ENCODE measurements at regions not wholly inside any gene's neighbourhood (a gene's known extent, or its start where the extent isn't known, plus 50 kb on each side); places are given as distances from the start of the nearest gene placed in this dataset.

DNA sequence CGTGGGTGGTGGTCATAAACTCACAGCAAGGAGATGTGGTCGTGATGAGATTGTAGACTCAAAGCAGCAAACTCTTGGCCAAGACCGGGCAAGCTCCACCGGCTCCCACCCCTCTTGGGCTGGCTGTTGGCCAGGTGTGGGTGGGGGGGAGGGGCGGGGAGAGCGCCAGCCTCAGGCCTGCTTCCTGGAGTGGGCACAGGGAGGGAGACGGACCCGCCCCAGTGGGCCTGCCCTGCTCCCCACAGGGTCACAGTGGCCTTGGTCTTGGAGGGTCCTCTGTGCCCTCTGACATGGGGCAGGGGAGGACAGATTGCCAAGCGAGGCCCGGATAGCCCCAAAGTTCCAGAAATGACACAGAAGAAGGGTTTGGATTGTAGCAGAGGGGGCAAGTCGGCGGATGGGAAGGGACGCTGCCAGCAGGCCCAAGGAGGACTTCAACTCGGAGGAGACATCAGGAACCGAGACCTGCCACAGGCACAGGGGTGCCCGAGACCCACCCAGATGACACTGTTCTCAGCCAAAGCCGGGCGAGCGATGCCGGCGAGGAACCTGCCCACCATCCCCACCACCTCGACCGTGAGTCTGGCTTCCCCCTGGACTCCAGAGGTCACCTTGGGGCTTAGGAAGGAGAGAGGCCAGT lies 85.4 kb upstream of the ACTRT2 start:
- DNase-seq = no peak

DNA sequence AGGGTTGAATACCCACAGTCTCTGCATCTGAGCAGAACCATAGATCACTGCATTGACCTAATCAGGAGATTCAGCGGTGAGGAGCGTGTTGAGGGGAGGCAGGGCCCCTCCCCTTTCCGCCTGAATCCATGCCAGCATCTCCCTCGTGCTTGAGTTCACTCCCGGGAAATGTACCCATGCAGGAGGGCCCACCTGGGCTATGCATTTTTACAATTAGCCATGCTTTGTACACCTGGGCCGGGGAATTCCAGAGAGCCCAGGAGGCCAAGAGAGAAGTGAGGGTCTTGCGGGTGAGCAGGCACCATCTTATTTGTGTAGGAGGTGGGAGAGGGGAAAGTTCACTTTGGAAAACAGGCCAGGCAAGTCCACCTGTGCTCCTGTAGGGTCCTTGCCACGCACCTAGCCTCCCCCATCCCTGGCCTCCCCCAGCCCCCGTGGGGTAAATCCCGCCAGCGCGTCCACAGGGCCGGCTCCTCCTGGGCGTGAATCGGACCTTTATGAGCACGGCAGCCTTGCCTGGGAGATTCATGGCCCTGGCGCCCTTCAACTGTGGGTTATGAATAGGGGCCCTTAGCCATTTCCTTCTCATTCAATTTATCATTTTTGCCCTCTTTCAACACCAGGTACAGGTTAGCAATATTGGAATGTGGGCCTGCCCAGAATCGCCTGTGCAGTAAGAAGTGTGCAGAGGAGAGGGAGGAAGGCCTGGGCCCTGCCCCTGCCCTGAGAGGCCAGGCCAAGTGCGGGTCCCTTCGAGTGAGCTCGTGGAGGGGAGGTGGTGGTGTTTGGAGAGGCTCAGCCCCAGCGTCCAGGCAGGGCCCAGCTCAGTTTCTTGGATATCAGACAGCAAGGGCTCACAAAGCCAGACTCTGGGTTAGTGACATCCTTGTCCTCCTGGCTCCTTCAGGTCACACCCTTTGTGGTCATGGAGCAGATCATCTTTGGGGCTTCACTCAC lies 84.4 kb upstream of the ACTRT2 start:
- DNase-seq = no peak

DNA sequence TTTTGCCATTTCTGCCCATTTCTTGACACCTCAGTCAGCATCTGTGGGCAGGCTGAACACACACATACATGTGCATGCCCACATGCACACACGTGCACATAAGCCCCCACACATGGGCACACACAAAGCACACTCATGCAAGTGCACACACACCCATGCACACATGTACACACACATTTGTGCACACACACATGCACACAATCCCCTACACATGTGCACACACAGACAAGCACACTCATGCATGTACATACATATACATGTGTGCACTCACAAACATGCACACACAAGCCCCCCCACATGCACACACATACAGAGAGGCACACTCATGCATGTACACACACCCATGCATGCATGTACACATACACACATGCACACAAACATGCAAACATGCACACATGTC lies 83.5 kb upstream of the ACTRT2 start:
- no peak for DNase-seq

DNA sequence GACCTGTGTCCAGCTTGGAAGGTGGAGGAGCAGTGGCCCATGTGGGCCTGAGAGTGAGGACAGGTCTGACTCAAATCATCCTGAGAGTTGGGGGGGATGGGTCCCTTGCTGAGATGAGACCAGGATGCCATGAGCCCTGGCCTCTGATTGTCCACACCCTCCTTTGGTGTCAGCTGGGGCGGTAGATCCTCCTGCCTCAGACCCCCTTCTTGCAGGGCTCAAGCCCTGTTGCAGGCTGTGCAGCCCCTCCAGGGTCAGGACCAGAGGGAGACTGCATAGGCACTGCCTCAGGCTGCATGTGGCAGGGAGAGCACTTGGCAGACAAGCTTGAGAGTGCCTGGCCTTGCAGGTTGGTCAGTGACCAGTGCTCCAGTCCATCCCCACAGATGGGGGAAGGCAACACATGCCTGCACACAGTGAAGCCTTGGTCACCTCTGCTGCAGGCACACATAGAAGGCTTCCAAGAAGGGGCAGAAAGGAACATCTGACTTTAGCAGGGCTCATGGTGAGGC lies 82.2 kb upstream of the ACTRT2 start:
- no peak for DNase-seq

DNA sequence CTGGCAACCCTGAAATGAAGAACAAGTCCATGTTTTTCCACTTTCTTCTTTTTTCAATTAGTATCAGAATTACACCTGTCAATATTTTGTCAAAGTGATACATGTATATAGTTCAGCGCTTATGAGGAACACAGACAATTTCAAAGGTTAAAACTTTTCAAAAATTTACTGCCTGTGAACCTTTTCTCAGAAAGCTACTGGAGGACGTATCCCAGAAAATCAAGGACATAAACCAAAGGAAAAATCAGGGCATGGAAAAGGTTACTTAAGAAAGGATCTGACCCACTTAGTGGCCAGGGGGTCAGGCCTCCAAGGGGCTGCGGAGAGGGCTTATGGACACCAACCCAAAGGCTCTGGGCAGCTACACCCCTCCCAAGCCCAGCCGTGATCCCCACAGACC lies 81.1 kb upstream of the ACTRT2 start:
- DNase-seq = no peak

DNA sequence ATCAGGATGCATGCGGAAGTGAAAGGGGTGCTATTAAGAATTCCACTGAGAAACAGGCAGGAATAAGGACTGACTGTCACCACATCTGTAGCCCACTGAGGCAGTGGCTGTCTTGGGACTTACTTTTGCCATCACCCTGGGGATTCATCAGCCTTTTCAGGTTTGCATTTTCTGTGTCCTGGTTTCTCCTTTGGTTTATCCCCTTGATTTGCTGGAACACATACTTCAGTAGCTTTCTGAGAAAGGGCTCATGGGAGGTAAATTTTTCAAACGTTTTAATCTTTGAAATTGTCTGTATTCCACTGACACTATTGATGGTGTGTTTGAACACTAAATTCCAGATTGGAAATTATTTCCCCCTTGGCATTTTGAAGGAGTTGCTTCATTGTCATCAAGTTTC lies 80.2 kb upstream of the ACTRT2 start:
- DNase-seq = no peak

DNA sequence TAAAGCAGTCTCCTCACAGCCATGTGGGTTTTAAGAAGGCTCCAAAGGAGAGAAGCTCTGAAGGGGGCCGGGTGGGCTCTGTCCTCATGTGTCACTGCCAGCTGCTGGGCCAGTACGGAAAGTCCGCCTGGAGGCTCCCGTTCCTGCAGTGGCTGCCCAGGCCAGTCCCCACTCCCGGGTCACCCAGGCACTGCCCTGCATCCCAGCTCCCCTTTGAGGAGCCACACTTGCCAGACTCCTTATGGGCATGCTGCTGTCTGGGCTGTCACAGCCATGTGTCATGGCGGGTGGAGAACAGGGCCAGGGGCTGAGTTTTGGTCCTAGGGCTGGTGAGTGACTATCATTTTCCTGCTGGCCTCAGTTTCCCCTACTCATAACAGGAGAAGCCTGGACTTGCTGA lies 79.4 kb upstream of the ACTRT2 start:
- DNase-seq = no peak

DNA sequence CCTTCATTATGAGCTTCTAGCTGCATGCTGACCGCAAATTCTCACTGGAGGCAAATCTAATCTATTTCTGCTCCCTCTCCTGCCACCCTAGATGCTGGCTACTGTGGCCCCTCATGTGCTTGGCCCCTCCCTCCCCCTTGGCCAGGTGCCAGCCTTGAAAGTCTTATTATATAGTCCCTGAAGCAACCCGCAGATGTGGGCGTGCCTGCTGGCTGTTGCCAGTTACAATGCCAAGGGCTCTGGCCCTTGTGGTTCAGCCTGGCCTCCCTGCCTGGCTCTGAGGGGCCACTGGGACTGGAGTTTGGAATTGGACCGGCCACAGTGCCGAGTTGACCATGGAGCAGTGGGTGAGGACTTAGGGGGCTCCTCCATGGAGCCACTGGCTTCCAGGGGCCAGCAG lies 78.9 kb upstream of the ACTRT2 start:
- DNase-seq = no peak

DNA sequence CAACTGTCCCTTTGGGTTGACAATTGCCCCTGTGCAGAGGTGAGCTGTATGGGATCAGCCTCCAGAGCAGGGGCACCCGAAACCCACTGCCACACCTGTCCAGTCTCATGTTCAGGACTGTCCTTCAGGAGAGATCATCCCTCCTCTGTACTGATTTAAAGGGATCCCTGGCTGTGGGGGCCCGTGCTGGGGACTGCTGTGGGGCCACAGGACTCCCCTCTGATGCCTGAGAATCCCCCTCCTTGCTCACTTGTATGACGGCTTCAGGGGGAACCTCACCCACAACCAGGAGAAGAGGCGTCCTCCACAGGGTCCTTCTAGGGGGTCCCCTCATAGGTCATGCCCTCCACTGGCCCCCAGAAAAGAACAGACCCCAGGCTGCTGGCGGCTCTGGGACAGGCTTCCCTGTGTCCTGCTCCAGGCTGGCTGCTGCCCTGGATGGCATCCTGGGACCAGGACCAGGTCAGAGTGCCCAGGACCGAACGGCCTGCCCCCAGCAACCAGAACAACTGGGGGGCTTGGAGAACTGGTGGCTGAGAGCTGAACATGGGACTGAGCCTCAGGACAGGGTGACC lies 77.5 kb upstream of the ACTRT2 start:
- DNase-seq = no peak

DNA sequence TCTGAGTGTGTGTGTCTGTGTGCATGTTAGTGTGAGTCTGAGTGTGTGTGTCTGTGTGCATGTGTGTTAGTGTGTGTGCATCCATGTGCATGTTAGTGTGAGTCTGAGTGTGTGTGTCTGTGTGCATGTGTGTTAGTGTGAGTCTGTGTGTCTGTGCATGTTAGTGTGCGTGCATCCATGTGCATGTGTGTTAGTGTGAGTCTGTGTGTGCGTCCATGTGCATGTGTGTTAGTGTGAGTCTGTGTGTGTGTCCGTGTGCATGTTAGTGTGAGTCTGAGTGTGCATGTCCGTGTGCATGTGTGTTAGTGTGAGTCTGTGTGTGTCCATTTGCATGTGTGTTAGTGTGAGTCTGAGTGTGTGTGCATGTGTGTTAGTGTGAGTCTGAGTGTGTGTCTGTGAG lies 76.6 kb upstream of the ACTRT2 start:
- no peak for DNase-seq

DNA sequence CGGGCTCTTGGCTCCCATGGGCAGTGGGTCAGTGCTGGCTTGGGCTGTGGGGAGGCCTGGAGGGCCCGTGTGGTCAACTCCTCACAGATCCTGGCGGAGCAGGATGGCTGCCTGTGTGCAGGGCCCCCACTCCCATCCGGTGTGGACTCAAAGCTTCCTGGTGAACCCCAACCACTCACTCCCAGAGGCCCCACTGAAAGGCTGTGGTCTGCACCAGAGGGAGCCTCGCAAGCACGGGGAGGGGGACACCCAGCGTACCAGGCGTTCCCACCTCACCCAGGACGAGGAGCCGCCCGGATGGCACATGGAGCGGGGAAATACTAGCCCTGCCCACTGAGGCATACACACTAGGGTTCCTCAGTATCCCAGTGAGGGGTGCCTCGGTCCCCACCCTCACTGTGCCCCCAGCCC lies 75.4 kb upstream of the ACTRT2 start:
- no peak for DNase-seq

DNA sequence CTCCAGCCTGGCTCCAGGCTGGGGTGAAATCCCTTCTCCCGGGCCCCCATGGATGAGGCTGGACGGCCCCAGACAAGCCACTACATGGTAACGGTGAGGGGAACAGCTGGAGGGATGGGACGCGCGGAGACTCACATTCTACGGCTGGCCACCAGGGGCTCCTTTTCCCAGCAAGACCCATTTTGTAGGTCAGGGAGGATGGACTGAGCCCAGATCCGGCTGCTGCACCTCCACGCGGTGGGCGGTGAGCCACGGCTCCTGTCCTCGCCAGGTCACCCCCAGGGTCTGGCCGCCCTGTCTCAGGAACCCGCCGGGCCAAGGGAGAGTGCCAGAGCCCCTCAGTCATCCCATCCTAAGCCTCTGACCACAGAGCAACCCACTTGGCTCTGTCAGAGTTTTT lies 75.0 kb upstream of the ACTRT2 start:
- DNase-seq = no peak

DNA sequence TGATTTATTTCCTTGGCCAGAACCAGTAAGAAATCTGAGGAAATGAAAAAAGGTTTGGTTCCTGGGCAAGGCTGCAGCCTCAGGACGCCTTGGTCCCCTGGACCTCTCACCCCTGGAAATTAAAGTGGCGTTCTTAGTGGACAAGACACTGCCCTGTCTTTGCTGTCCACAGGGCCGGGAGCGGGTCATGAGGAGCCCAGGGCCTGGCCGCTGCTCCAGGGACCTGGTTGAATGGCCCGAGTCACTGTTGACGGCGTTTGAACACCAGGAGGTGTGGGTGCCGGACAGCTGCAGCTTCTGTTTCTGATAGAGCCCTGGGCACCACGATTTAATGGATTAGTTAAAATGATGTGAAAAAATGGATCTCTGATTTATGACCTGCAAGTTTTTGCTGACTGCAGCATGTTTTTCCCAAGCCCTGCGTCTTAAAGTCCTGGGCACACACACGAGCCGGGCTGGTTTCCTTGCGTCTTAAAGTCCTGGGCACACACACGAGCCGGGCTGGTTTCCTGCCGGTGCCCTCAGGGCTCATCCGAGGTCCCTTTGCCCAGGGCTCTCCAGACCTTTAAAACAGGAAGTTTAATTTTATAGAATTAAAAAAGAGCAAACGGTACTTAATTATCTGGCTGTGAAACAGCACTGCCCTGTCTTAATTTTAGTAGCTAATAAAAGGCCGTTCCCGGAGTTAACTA lies 74.1 kb upstream of the ACTRT2 start:
- DNase-seq = no peak

DNA sequence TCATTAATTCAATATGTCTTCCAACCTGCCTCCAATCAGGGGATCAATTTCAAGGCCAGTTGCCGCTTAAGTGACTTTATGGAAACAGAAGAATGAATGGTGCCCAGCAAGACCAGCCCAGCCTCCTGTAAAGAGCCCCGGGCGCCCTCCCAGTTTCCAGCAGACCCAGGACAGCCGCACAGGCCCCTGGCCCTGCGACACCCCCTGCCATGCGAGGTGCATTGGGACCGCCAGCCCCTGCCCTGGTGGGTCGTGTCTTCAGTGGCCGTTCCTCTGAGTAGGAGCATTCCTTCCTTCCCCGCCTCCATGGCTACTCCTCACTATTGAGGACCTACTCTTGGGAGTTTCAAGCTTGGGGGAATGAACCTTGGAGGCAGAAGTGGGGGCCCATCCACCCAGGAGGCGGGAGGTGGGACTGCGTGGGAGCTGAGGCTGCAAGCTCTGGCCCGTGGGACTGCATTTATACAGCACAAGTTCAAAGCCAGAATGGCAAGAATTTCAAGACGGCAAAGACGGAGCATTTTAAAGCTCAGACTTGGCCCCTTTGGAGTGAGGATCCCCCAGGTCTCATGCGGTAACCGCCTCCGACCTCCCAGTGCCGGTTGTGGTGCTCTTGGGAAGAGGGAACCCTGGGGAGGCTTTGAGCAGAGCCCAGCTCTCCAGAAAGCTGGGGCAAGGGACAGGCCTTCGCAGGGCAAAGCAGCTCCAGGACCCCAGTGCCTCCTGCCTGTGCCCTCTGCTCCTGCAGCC lies 73.1 kb upstream of the ACTRT2 start:
- DNase-seq = no peak

DNA sequence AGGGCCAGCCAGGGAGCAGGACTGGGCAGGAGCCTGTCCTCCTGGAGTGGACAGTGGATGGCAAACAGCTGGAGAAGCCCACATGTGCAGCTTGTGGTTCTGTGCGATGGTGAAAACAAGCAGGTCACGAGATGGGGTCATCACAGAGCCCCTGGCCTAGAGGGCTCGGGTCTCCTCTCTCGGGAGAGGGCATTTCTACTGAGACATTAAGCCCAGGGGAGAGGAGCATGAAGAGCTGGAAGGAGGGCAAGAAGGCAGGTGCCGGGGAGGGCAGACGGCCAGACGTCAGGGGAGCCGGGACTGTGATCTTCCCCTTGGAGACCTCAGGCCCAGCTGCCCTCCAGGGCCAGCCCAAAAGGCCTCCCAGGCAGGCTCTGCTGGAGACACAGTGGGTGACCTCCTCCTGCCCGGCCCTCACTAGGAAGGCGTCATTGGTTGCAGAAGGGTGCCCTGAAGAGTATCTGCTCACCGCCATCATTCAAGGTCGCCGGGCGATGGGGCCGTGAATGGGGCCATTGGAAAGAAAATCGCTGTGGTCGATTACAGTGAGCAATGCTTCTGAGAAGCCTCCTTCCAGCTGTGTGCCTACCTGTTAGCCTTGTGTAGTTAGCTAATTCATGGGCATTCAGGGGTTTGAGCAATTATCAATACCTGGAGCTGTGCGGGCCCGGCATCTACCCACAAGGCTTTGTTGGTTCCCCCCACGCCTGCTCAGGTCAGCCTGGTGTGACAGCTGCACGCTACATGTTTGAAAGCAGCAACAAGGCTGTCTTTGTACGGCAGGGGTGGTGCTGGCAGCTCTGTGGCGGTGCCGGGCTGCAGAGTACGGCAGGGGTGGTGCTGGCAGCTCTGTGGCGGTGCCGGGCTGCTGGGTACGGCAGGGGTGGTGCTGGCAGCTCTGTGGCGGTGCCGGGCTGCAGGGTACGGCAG lies 72.3 kb upstream of the ACTRT2 start:
- DNase-seq = no peak

DNA sequence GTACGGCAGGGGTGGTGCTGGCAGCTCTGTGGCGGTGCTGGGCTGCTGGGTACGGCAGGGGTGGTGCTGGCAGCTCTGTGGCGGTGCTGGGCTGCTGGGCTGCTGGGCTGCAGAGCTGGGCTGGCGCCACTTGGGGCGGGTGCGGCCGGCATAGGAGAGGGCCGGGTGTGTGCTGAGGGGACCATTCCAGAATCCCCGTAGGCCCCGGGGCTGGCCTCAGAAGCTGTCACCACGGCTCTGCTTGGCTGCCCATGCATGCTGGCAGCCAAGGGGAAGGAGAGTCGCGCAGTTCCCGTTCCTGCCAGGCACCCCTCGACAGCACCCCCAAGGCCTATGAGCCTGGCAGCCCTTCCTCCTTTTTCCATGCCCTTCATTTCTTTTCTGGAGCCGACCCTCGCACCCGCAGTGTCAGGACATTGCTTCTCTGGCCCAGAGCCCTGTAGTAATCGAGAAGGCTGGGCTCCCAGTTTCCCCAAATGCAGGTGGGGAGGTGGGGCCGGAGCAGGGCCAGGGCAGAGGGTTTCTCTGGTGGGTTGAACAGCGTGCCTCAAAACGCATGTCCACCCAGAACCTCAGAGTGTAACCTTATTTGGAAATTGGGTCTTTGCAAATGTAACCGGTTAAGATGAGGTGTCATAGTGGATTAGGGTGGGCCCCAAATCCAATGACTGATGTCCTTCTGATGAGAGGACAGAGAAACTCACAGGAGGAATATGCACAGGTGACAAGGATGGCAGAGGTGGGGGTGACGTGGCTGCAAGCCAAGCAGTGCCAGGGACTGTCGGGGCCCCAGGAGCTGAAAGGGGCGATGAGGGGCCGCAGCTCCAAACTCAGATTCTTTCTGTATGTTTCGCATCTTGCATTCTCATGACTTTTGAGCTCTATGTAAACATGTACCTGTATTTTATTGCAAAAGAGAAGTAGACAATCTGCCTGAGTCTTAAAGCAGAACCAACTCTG lies 71.0 kb upstream of the ACTRT2 start:
- no peak for DNase-seq

DNA sequence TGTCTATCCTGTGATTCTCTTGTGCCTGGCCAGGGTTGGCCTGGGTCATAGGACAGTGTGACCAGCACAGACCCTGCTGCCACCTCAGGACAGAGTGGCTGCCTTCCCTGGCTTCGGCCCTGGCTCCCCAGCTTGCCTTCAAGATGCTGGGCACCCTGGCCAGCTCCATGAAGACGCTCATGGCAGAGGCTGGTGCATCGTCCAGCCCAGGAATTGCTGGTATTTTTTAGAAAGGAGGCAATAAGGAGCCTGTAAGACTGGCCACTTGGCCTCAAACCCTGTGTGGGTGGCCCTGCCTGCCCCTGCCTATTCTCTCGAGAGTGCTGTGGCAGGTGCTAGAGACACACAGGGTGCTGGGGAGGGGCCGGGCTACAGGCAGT lies 70.4 kb upstream of the ACTRT2 start:
- no peak for DNase-seq

DNA sequence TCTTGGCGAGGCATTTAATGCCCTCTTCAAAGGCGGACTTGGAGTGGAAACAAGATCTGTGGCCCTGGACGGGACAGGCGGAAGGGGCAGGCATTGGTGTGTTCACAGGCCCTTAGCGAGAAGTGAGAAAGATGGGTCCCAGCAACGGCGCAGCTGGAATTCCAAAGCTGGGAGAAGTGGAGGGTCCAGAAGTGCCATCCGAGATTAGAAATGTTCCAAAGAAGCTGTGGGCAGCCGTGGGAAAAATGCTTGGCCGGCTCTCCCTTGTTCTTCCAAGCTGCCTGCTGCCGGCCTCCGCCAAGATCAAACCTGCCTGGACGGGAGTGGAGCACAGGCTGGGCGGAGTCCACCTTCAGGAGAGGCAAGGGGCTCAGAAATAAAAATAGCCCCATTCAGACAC lies 69.4 kb upstream of the ACTRT2 start:
- no peak for DNase-seq

DNA sequence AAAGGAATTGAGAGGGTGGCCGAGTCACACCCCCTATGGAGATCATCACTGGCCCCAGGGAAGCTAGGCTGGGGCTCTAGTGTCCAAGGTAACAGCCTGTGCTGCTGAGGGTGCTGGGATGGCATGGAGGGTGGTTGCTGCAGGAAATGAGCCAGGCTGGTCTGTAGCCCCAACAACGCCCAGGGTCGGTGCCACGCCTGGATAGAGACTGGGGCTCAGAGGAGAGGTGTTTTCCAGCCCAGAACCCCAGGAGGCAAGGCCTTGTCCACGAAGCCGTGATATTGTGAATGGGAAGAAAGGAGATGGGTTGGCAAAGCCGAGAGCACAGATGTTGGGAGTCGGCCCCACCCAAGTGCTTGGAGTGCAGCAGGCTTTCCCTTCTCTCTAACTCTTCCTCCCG lies 68.9 kb upstream of the ACTRT2 start:
- DNase-seq = no peak

DNA sequence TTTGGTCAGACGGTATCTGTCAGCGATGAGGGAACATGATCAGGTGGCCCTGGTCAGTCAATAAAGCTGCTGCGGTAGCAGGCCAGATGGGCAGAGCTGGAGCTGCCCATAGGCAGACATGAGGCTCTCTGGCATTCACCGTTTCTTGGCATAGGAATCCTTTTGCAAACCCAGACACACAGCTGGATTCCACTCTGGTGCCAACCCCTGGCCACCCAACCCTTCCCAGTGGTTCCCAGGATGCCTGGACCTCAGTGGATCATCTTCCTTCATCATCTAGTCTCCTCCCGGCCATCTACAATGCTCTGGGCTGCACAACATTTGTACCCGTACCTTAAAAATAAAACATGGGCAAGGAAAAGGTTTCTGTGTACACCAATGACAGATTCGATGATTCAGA lies 68.3 kb upstream of the ACTRT2 start:
- no peak for DNase-seq
